Retinal pigment epithelial cell (primary cell): ENCODE measurements at regions not wholly inside any gene's neighbourhood (a gene's known extent, or its start where the extent isn't known, plus 50 kb on each side); places are given as distances from the start of the nearest gene placed in this dataset.

ENCODE experiments used
- DNase-seq: peaks from one replicate; pipeline ENCODE4 v3.0.0-alpha.2; 2010; ENCODE audit warnings: low read depth
- H3K4me3 ChIP-seq: 2 replicates; pipeline ENCODE4 v1.5.1; 2011; ENCODE audit warnings: mild to moderate bottlenecking, low read length, control low read depth, moderate library complexity
- TF ChIP-seq, protein P1 (sequence below): conservative IDR thresholded peaks from 2 replicates; pipeline ENCODE4 v1.5.1; 2011; ENCODE audit warnings: low read depth, low read length, control low read depth, inconsistent platforms

GRCh38 chr2:239559417-239560261 lies 158.8 kb upstream of the HDAC4 start:
- TF ChIP-seq, protein P1, sequence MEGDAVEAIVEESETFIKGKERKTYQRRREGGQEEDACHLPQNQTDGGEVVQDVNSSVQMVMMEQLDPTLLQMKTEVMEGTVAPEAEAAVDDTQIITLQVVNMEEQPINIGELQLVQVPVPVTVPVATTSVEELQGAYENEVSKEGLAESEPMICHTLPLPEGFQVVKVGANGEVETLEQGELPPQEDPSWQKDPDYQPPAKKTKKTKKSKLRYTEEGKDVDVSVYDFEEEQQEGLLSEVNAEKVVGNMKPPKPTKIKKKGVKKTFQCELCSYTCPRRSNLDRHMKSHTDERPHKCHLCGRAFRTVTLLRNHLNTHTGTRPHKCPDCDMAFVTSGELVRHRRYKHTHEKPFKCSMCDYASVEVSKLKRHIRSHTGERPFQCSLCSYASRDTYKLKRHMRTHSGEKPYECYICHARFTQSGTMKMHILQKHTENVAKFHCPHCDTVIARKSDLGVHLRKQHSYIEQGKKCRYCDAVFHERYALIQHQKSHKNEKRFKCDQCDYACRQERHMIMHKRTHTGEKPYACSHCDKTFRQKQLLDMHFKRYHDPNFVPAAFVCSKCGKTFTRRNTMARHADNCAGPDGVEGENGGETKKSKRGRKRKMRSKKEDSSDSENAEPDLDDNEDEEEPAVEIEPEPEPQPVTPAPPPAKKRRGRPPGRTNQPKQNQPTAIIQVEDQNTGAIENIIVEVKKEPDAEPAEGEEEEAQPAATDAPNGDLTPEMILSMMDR = no peak
- H3K4me3 ChIP-seq = no peak overlapping the region
- DNase-seq = no peak

GRCh38 chr2:239558661-239559060 lies 157.8 kb upstream of the HDAC4 start:
- no peak overlapping the region for H3K4me3 ChIP-seq
- DNase-seq = no peak
- TF ChIP-seq, protein P1 = no peak

GRCh38 chr2:239557516-239557915 lies 156.7 kb upstream of the HDAC4 start:
- TF ChIP-seq, protein P1 = no peak
- H3K4me3 ChIP-seq = no peak overlapping the region
- no peak for DNase-seq

DNA sequence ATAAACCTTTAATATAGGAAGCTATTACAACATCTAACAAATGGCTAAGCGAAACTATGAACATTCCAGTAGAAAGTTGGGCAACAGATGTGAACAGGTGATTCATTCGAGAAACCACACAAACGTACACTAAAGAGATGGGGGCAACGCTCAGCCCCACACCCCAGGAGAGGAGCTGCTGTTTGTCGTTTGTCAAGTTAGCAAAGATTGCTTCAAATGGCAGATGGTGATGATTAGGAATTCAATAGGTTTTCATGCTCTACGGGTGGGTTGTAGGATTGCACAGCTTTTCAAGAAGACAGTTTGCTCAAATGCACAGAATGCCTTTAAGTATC lies 154.7 kb upstream of the HDAC4 start:
- DNase-seq = no peak
- TF ChIP-seq, protein P1 = no peak
- H3K4me3 ChIP-seq = no peak overlapping the region

GRCh38 chr2:239554766-239555570 lies 154.1 kb upstream of the HDAC4 start:
- TF ChIP-seq, protein P1 = no peak
- DNase-seq = no peak
- no peak overlapping the region for H3K4me3 ChIP-seq

DNA sequence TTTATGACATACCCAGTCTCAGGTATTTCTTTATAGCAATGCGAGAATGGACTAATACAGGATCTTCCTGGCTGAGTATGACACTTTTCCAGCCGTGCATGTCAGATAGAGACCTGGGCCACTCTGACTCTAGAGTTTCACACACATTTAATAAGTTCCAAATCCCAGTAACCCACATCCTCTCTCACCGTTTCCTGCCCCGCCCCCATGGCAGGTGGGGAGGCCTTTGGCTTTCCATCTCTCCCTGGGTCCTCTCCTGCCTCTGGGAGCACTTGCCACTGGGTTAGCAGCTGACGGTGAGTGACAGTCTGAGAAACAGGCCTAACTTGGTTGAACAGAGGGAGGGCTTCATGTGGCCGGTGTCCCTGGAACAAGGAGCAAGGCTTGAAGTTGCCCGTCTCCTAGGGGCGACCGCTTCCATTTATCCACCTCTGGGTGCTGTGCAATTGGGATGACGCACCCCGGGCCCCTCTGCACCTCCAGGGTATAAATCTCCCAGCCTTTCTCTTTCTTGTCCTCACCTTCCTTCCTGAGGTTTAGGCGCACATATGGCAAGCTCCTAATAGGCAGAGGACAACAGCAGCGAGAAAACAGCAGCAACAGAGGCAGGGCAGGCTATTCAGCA lies 152.7 kb upstream of the HDAC4 start:
- DNase-seq = no peak
- no peak overlapping the region for H3K4me3 ChIP-seq
- TF ChIP-seq, protein P1 = no peak
